ENCODE measurements at regions not wholly inside any gene's neighbourhood (a gene's known extent, or its start where the extent isn't known, plus 50 kb on each side); places are given as distances from the start of the nearest gene placed in this dataset.
"Not testable (repeated sequence)": the region's sequence is repeated elsewhere in the genome, so short reads cannot be mapped to it uniquely, and the experiment has no call there.

GRCh38 chr2:4140281-4140970, 437.1 kb downstream of the DCDC2C start:
- no peak for DNase-seq

- no peak for DNase-seq
These were observed 441.4 kb downstream of the DCDC2C start for GRCh38 chr2:4144731-4145130.

GRCh38 chr2:4151521-4151920, 448.1 kb downstream of the DCDC2C start:
- DNase-seq, result no peak

- DNase-seq, result no peak
These were observed 448.7 kb downstream of the DCDC2C start for GRCh38 chr2:4152051-4152450.

- no peak for DNase-seq
These were observed 465.5 kb downstream of the DCDC2C start for GRCh38 chr2:4168834-4169233.

GRCh38 chr2:4174796-4175195, 471.4 kb downstream of the DCDC2C start:
- no peak for DNase-seq

- DNase-seq, result no peak
These were observed 472.0 kb downstream of the DCDC2C start for GRCh38 chr2:4175343-4175742.

- no peak for DNase-seq
These were observed 477.3 kb downstream of the DCDC2C start for GRCh38 chr2:4180631-4181030.

- no peak for DNase-seq
These were observed 477.7 kb downstream of the DCDC2C start for GRCh38 chr2:4181062-4181461.

GRCh38 chr2:4188561-4188960, 485.2 kb downstream of the DCDC2C start:
- DNase-seq, result no peak

- DNase-seq, result no peak
These were observed 487.2 kb downstream of the DCDC2C start for GRCh38 chr2:4190548-4190947.

GRCh38 chr2:4192119-4192518, 488.7 kb downstream of the DCDC2C start:
- DNase-seq, result no peak

GRCh38 chr2:4214444-4215205, 511.2 kb downstream of the DCDC2C start:
- no peak for DNase-seq

- DNase-seq, result no peak
These were observed 514.4 kb downstream of the DCDC2C start for GRCh38 chr2:4217737-4218136.

GRCh38 chr2:4219101-4219500, 515.7 kb downstream of the DCDC2C start:
- no peak for DNase-seq

GRCh38 chr2:4219571-4219970, 516.2 kb downstream of the DCDC2C start:
- no peak for DNase-seq

- no peak for DNase-seq
These were observed 518.1 kb downstream of the DCDC2C start for GRCh38 chr2:4221434-4221833.

GRCh38 chr2:4221845-4222244, 518.5 kb downstream of the DCDC2C start:
- DNase-seq, result no peak

GRCh38 chr2:4244422-4244821, 541.0 kb downstream of the DCDC2C start:
- not testable (repeated sequence) for DNase-seq

GRCh38 chr2:4246364-4247131, 543.2 kb downstream of the DCDC2C start:
- DNase-seq, result no peak

- DNase-seq, result no peak
These were observed 544.4 kb downstream of the DCDC2C start for GRCh38 chr2:4247791-4248190.

- no peak for DNase-seq
These were observed 552.1 kb downstream of the DCDC2C start for GRCh38 chr2:4255491-4255890.

GRCh38 chr2:4256351-4256750, 553.0 kb downstream of the DCDC2C start:
- no peak for DNase-seq

- no peak for DNase-seq
These were observed 555.2 kb downstream of the DCDC2C start for GRCh38 chr2:4258563-4258962.

All from activated CD4-positive, CD25-positive, alpha-beta regulatory T cell treated with anti-CD3 and anti-CD28 coated beads, Interleukin-2, amount 50 U/mL, for 72 hours (primary cell).